ENCODE measurements at regions not wholly inside any gene's neighbourhood (a gene's known extent, or its start where the extent isn't known, plus 50 kb on each side); places are given as distances from the start of the nearest gene placed in this dataset.

DNA sequence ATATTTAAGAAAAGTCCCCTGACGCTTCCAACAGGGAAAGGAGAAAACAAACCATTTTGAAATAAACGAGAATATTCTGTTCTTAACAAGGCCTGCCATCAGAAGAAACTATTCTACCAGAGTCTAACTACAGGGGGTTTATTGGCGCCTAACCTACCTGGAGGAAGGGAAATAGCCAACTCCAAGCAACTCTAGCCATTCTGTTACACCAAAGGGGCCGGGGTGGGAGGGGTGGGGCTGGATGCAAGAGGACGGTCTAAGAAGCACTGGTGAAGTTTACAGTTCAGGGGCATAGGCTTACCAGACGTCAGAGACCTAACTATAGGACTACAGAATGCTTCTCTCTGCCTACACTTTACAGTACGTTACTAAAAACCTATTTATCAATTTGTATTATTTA lies 60.5 kb upstream of the GALNT5 start:
- TF ChIP-seq, protein P1, sequence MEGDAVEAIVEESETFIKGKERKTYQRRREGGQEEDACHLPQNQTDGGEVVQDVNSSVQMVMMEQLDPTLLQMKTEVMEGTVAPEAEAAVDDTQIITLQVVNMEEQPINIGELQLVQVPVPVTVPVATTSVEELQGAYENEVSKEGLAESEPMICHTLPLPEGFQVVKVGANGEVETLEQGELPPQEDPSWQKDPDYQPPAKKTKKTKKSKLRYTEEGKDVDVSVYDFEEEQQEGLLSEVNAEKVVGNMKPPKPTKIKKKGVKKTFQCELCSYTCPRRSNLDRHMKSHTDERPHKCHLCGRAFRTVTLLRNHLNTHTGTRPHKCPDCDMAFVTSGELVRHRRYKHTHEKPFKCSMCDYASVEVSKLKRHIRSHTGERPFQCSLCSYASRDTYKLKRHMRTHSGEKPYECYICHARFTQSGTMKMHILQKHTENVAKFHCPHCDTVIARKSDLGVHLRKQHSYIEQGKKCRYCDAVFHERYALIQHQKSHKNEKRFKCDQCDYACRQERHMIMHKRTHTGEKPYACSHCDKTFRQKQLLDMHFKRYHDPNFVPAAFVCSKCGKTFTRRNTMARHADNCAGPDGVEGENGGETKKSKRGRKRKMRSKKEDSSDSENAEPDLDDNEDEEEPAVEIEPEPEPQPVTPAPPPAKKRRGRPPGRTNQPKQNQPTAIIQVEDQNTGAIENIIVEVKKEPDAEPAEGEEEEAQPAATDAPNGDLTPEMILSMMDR (IDR thresholded peaks at IDR 0.05) = no peak
- TF ChIP-seq POLR2A (IDR thresholded peaks at IDR 0.05) = no peak
